IMR-90 (cell line): ENCODE measurements at regions not wholly inside any gene's neighbourhood (a gene's known extent, or its start where the extent isn't known, plus 50 kb on each side); places are given as distances from the start of the nearest gene placed in this dataset.

Experiments used
- ATAC-seq: fragments of 200-7000 bp; cut with Tn5 transposase; 2 replicates; pipeline ENCODE4 v1.9.1; 2020; ENCODE audit warnings: low read depth, mild to moderate bottlenecking, moderate library complexity
- BruUV-seq: library from RNA; stranded (reverse); fragments of 400-500 nt; replicated peaks from 2 replicates; lab custom pipeline; 2021; lab: Mats Ljungman, UMichigan
- CTCF ChIA-PET: fragments of 300-600 bp; formaldehyde crosslinking; extraction: SDS; loops from one replicate; lab custom pipeline; 2021; ENCODE audit warnings: antibody characterized with exemption; lab: Yijun Ruan, JAX
- POLR2A ChIA-PET: fragments of 300-600 bp; sonication (Branson Sonifier 250); formaldehyde crosslinking; loops from one replicate; lab custom pipeline; 2022; ENCODE audit warnings: antibody characterized with exemption; ENCODE audit not compliant: unreplicated experiment; lab: Charles Lee
- DNase-seq: peaks from one replicate; pipeline ENCODE4 v3.0.0; 2013
- H2AFZ ChIP-seq: replicated peaks from 2 replicates; pipeline ENCODE3; 2013; ENCODE audit warnings: low read length, mild to moderate bottlenecking; ENCODE audit not compliant: poor library complexity
- H2AK5ac ChIP-seq: 2 replicates; pipeline ENCODE4 v1.6.1; 2013; ENCODE audit warnings: low read depth, low read length, inconsistent platforms
- H2AK9ac ChIP-seq: replicated peaks from 2 replicates; pipeline ENCODE3; 2013; ENCODE audit warnings: mild to moderate bottlenecking, low read depth, low read length, moderate library complexity; ENCODE audit not compliant: poor library complexity
- H2BK120ac ChIP-seq: 2 replicates; pipeline ENCODE4 v1.6.1; 2013; ENCODE audit warnings: low read depth, low read length, inconsistent platforms
- H2BK15ac ChIP-seq: 3 replicates; pipeline ENCODE4 v1.6.1; 2013; ENCODE audit warnings: low read depth, low read length, inconsistent platforms
- H2BK20ac ChIP-seq: 2 replicates; pipeline ENCODE4 v1.6.1; 2013; ENCODE audit warnings: low read depth, mild to moderate bottlenecking, inconsistent platforms, low read length, moderate library complexity
- H2BK5ac ChIP-seq: 2 replicates; pipeline ENCODE4 v1.6.1; 2013; ENCODE audit warnings: mild to moderate bottlenecking, low read depth, low read length, inconsistent platforms; ENCODE audit not compliant: poor library complexity, severe bottlenecking
- H3K14ac ChIP-seq: replicated peaks from 2 replicates; pipeline ENCODE4 v1.6.1; 2013; ENCODE audit warnings: low read depth, low read length, inconsistent platforms
- H3K18ac ChIP-seq: 2 replicates; pipeline ENCODE4 v1.6.1; 2013; ENCODE audit warnings: low read depth, low read length, control low read depth
- H3K23ac ChIP-seq: 2 replicates; pipeline ENCODE4 v1.6.1; 2013; ENCODE audit warnings: low read depth, low read length, inconsistent platforms
- H3K27ac ChIP-seq: 2 replicates; pipeline ENCODE4 v1.5.1; 2013; ENCODE audit warnings: mild to moderate bottlenecking, control low read depth, low read length; ENCODE audit not compliant: insufficient read depth
- H3K27me3 ChIP-seq: 2 replicates; pipeline ENCODE4 v1.6.1; 2013; ENCODE audit warnings: low read length; ENCODE audit not compliant: control insufficient read depth, insufficient read depth
- H3K36me3 ChIP-seq: 2 replicates; pipeline ENCODE4 v1.6.1; 2013; ENCODE audit warnings: low read length, mixed read lengths; ENCODE audit not compliant: control insufficient read depth, insufficient read depth
- H3K4ac ChIP-seq: 2 replicates; pipeline ENCODE4 v1.6.1; 2013; ENCODE audit warnings: low read depth, low read length, inconsistent platforms
- H3K4me1 ChIP-seq: 2 replicates; pipeline ENCODE4 v1.6.1; 2013; ENCODE audit warnings: low read length, mixed read lengths; ENCODE audit not compliant: control insufficient read depth, insufficient read depth
- H3K4me2 ChIP-seq: 2 replicates; pipeline ENCODE4 v1.6.1; 2013; ENCODE audit warnings: low read depth, mild to moderate bottlenecking, control low read depth, low read length, moderate library complexity
- H3K4me3 ChIP-seq: 2 replicates; pipeline ENCODE4 v1.5.1; 2013; ENCODE audit warnings: low read depth, mild to moderate bottlenecking, control low read depth, low read length, moderate library complexity; ENCODE audit not compliant: insufficient read depth
- H3K56ac ChIP-seq: 2 replicates; pipeline ENCODE4 v1.6.1; 2013; ENCODE audit warnings: low read length, inconsistent platforms; ENCODE audit not compliant: insufficient read depth; ENCODE audit errors: extremely low read depth
- H3K79me1 ChIP-seq, 2 experiments: 2 replicates each; pipeline ENCODE4 v1.6.1; 2013; ENCODE audit warnings: low read length in 2 of 2, inconsistent platforms in 1 of 2, low read depth in 1 of 2
- H3K9ac ChIP-seq: 2 replicates; pipeline ENCODE4 v1.6.1; 2013; ENCODE audit warnings: low read depth, low read length, control low read depth
- H3K9me1 ChIP-seq: 2 replicates; pipeline ENCODE4 v1.6.1; 2013; ENCODE audit warnings: low read length, inconsistent platforms; ENCODE audit not compliant: insufficient read depth
- H3K9me3 ChIP-seq: 2 replicates; pipeline ENCODE4 v1.6.1; 2013; ENCODE audit warnings: low read length; ENCODE audit not compliant: control insufficient read depth, insufficient read depth
- H4K20me1 ChIP-seq: 2 replicates; pipeline ENCODE4 v1.6.1; 2013; ENCODE audit warnings: low read length, inconsistent platforms; ENCODE audit not compliant: insufficient read depth
- H4K5ac ChIP-seq: 2 replicates; pipeline ENCODE4 v1.6.1; 2013; ENCODE audit warnings: mild to moderate bottlenecking, low read depth, low read length, control low read depth
- H4K8ac ChIP-seq, 2 experiments: 2 replicates each; pipeline ENCODE4 v1.6.1; 2013; ENCODE audit warnings: low read depth in 2 of 2, low read length in 2 of 2, control low read depth in 1 of 2, inconsistent platforms in 1 of 2
- H4K91ac ChIP-seq: 2 replicates; pipeline ENCODE4 v1.6.1; 2013; ENCODE audit warnings: low read depth, low read length, inconsistent platforms; ENCODE audit not compliant: insufficient read depth
- BHLHE40 ChIP-seq: fragments of 150-350 bp; IDR thresholded peaks from 2 replicates; pipeline ENCODE4 v1.6.1; 2016; ENCODE audit warnings: mild to moderate bottlenecking, low read depth, low read length
- CEBPB ChIP-seq: IDR thresholded peaks from 2 replicates; pipeline ENCODE4 v1.6.1; 2012; ENCODE audit warnings: low read depth, low read length, improper control_type of control experiment
- CHD1 ChIP-seq: IDR thresholded peaks from 2 replicates; pipeline ENCODE4 v1.6.1; 2012; ENCODE audit warnings: low read depth, low read length, improper control_type of control experiment
- CTCF ChIP-seq: conservative IDR thresholded peaks from 2 replicates; pipeline ENCODE4 v1.5.1; 2012; ENCODE audit warnings: mild to moderate bottlenecking, low read depth, low read length, improper control_type of control experiment
- ELK1 ChIP-seq: fragments of 150-350 bp; IDR thresholded peaks from 2 replicates; pipeline ENCODE4 v1.6.1; 2016; ENCODE audit warnings: low read depth, mild to moderate bottlenecking, low read length, moderate library complexity, borderline replicate concordance
- FOS ChIP-seq: fragments of 150-350 bp; IDR thresholded peaks from 2 replicates; pipeline ENCODE4 v1.6.1; 2016; ENCODE audit warnings: low read depth, low read length
- MAFK ChIP-seq: IDR thresholded peaks from 2 replicates; pipeline ENCODE4 v1.6.1; 2012; ENCODE audit warnings: low read depth, low read length, improper control_type of control experiment
- MAZ ChIP-seq: IDR thresholded peaks from 2 replicates; pipeline ENCODE4 v1.6.1; 2012; ENCODE audit warnings: low read depth, mild to moderate bottlenecking, low read length, improper control_type of control experiment, moderate library complexity, borderline replicate concordance
- MXI1 ChIP-seq: IDR thresholded peaks from 2 replicates; pipeline ENCODE4 v1.6.1; 2012; ENCODE audit warnings: low read depth, mild to moderate bottlenecking, low read length, moderate library complexity, borderline replicate concordance
- NFE2L2 ChIP-seq: fragments of 150-350 bp; IDR thresholded peaks from 2 replicates; pipeline ENCODE4 v1.6.1; 2016; ENCODE audit warnings: low read depth, mild to moderate bottlenecking, low read length
- POLR2A ChIP-seq: IDR thresholded peaks from 2 replicates; pipeline ENCODE4 v1.6.1; 2012; ENCODE audit warnings: mild to moderate bottlenecking, low read depth, low read length
- RAD21 ChIP-seq: IDR thresholded peaks from 2 replicates; pipeline ENCODE4 v1.6.1; 2012; ENCODE audit warnings: low read length, improper control_type of control experiment
- RCOR1 ChIP-seq: IDR thresholded peaks from 2 replicates; pipeline ENCODE4 v1.6.1; 2012; ENCODE audit warnings: mild to moderate bottlenecking, low read length, improper control_type of control experiment; ENCODE audit not compliant: insufficient replicate concordance
- SMC3 ChIP-seq: fragments of 150-350 bp; IDR thresholded peaks from 2 replicates; pipeline ENCODE4 v1.6.1; 2016; ENCODE audit warnings: low read depth, mild to moderate bottlenecking, antibody characterized with exemption, low read length, moderate library complexity
- USF2 ChIP-seq: fragments of 150-350 bp; IDR thresholded peaks from 2 replicates; pipeline ENCODE4 v1.6.1; 2017; ENCODE audit warnings: mild to moderate bottlenecking, antibody characterized with exemption, low read length, low read depth
- WGBS, 2 experiments: methylation state at CpG; one replicate each; pipeline versions ENCODE4 v1.1.5 to v1.1.7; 2013; ENCODE audit warnings: missing lambda C conversion rate in 2 of 2; ENCODE audit not compliant: insufficient read length in 1 of 2; ENCODE audit errors: extremely low coverage in 2 of 2; 5-methylcytosine and 5-hydroxymethylcytosine counted together
- dilution Hi-C: fragments of 300-500 bp; cut with HindIII; formaldehyde crosslinking; loops from one replicate; pipeline ENCODE4 v1.14.3; 2018; ENCODE audit warnings: low sequenced_read_pairs; ENCODE audit not compliant: unreplicated experiment
- in situ Hi-C: fragments of 300-500 bp; cut with MboI; formaldehyde crosslinking; loops from 3 replicates; pipeline ENCODE4 v1.14.3; 2019; ENCODE audit warnings: low sequenced_read_pairs, inconsistent platforms, mixed read lengths
- intact Hi-C: fragments of 100-400 bp; cut with micrococcal nuclease; formaldehyde crosslinking; loops from 2 replicates; pipeline ENCODE4 v1.10.0; 2022

- no peak overlapping the region for H2AK9ac ChIP-seq
- no peak overlapping the region for H2AFZ ChIP-seq
- H3K23ac ChIP-seq = no peak overlapping the region
- no peaks in the 10 kb centered on the region for H3K9me1 ChIP-seq
- H3K4ac ChIP-seq = no peak overlapping the region
- no peak for TF ChIP-seq FOS
- no peak for TF ChIP-seq CTCF
- TF ChIP-seq RAD21 = no peak
- TF ChIP-seq BHLHE40 = no peak
- TF ChIP-seq NFE2L2 = no peak
- TF ChIP-seq MAFK = no peak
- TF ChIP-seq CEBPB = no peak
- TF ChIP-seq USF2 = no peak
- no peak for TF ChIP-seq CHD1
- no peak for TF ChIP-seq MXI1
- TF ChIP-seq MAZ = no peak
- TF ChIP-seq SMC3 = no peak
- TF ChIP-seq RCOR1 = no peak
- TF ChIP-seq POLR2A = no peak
- TF ChIP-seq ELK1 = no peak
- no peak overlapping the region for H3K27ac ChIP-seq
- no TSS peak for BruUV-seq
- H3K36me3 ChIP-seq = no peaks in the 10 kb centered on the region
- intact Hi-C loops (no loop called here), in situ Hi-C loops (no loop called here), dilution Hi-C loops (no loop called here)
- no CpG with 5 or more reads among the region's 2 CpGs for WGBS, 2 experiments
- H3K4me3 ChIP-seq = no peak overlapping the region
- no peak overlapping the region for H3K9ac ChIP-seq
- H3K4me2 ChIP-seq = no peak overlapping the region
- POLR2A ChIA-PET = no interaction called here
- no peaks in the 10 kb centered on the region for H3K9me3 ChIP-seq
- H3K18ac ChIP-seq = no peak overlapping the region
- no peak overlapping the region for H3K56ac ChIP-seq
- CTCF ChIA-PET = no interaction called here
- H4K5ac ChIP-seq = no peak overlapping the region
- H2BK15ac ChIP-seq = no peak overlapping the region
- H2BK20ac ChIP-seq = no peak overlapping the region
- ATAC-seq (no peak), DNase-seq (no peak)
- H4K91ac ChIP-seq = no peak overlapping the region
- no peak overlapping the region for H2BK5ac ChIP-seq
- no peaks in the 10 kb centered on the region for H4K20me1 ChIP-seq
- H4K8ac ChIP-seq = no peak overlapping the region
- H2AK5ac ChIP-seq = no peak overlapping the region
- H3K4me1 ChIP-seq = no peaks in the 10 kb centered on the region
- no peaks in the 10 kb centered on the region for H3K27me3 ChIP-seq
- no peaks in the 10 kb centered on the region for H3K79me1 ChIP-seq
- no peak overlapping the region for H2BK120ac ChIP-seq
- H3K14ac ChIP-seq = no peak overlapping the region
Measured at GRCh38 chr4:132316738-132317137, 832.4 kb upstream of the PCDH10 start.
